RKO (cell line): ENCODE measurements at regions not wholly inside any gene's neighbourhood (a gene's known extent, or its start where the extent isn't known, plus 50 kb on each side); places are given as distances from the start of the nearest gene placed in this dataset.
A peak's percentile ranks its signal among the peaks of the same experiment; 100 is the strongest.
"Not testable (repeated sequence)": the region's sequence is repeated elsewhere in the genome, so short reads cannot be mapped to it uniquely, and the experiment has no call there.

Experiments
- DNase-seq: peaks from one replicate; pipeline ENCODE4 v3.0.0-alpha.2; 2016; ENCODE audit warnings: low spot score

- DNase-seq: no peak
Observed at GRCh38 chr6:139711804-139712585, 337.5 kb upstream of the CITED2 start.

DNA sequence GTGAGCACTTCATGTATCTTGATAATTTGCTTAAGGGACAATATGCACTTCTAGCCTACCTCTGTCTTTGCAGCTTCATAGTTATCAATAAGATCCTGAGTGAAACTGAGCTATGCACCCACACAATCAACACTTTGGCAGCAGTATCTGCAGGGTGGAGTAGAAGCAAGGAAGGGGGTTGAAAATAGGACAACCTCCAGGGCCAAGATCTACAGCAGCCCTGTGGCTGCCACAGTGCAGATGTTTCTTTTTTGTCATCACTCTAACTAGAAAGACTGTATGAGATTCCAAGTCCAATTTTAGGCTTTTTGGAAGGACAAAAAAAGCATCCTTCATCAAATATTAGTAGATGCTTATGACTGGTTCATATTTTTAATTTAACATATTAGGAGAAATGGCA lies 336.1 kb upstream of the CITED2 start:
- DNase-seq: no peak

GRCh38 chr6:139708337-139709199 lies 334.1 kb upstream of the CITED2 start:
- DNase-seq: peak; percentile 6

GRCh38 chr6:139706912-139707311 lies 332.5 kb upstream of the CITED2 start:
- no peak for DNase-seq

GRCh38 chr6:139705284-139705683 lies 330.8 kb upstream of the CITED2 start:
- no peak for DNase-seq

DNA sequence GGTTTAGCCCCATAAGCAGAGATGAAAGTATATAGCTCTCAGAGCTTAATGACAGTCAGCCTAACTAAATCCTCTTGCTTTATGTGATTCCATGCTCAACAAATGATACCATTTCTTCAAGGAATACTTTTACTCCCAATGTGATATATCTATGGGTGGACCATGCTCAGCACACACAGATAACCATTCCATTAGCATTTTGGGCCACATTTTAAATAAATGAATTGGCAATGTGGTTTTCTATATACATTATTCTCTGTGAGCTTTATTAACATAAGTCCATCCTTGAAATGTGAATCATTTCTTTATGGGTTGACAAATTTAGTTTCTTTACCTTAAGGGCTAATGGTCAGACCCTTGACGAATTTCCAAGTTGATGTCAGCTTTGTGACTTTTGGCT lies 329.3 kb upstream of the CITED2 start:
- no peak for DNase-seq

- DNase-seq: no peak
Observed at GRCh38 chr6:139702706-139703105, 328.3 kb upstream of the CITED2 start.

DNA sequence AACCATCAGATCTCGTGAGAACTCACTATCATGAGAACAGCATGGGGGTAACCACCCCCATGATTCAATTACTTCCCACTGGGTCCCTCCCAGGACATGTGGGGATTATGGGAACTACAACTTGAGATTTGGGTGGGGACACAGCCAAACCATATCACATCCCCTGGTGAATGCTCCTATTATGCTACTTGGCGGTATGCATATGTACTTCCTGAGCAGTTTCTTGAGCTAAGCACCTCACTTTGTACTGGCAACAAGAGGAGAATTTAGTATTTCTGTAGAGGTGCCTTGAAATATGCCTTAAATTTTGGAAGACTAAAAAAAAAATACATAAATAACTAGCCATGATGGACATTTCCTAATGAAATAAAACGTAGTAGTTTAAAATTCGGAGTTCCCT lies 327.2 kb upstream of the CITED2 start:
- DNase-seq: no peak

- no peak for DNase-seq
Observed at GRCh38 chr6:139701003-139701402, 326.6 kb upstream of the CITED2 start.

- no peak for DNase-seq
Observed at GRCh38 chr6:139699911-139700310, 325.5 kb upstream of the CITED2 start.

- DNase-seq: no peak
Observed at GRCh38 chr6:139699335-139699734, 324.9 kb upstream of the CITED2 start.

DNA sequence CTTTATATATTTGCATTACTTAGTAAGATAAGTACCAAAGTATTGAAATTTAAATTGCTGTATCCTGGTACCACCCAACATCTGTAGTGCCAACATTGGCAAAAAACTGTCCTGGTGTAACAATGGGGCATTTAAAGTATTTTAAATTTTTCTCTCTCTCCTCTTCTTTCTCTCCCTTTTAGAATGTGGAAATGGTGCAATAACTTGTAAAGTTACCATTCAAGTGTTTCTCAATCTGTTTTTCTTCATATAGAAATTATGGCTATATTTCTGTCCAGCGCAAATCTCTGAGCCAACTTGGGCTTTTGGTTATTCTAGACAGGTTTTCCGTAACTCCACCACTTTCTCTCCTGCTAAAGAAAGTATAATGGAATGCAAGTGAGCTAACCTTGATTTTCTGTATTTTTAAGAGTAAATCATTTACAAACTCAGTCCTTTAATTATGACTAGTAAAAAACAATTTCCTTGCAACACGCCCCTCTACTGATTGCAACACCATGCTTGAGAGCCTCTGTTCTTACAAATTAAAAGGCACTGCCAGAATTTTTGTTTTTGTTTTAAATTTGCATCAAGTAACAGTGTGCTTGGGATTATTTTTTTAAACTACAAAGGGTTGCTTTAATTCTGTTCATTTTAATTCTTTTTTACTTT lies 324.2 kb upstream of the CITED2 start:
- DNase-seq: no peak

DNA sequence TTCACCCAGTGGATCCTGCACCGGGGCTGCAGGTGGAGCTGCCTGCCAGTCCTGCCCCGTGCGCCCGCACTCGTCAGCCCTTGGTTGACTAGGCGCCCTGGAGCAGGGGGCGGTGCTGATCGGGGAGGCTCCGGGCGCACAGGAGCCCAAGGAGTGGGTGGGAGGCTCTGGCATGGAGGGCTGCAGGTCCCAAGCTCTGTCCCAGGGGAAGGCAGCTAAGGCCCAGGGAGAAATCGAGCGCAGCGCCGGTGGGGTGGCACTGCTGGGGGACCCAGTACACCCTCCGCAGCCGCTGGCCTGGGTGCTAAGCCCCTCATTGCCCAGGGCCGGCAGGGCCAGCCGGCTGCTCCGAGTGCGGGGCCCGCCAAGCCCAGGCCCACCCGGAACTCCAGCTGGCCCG lies 323.4 kb upstream of the CITED2 start:
- DNase-seq: not testable (repeated sequence)

- DNase-seq: not testable (repeated sequence)
Observed at GRCh38 chr6:139696991-139697390, 322.5 kb upstream of the CITED2 start.

DNA sequence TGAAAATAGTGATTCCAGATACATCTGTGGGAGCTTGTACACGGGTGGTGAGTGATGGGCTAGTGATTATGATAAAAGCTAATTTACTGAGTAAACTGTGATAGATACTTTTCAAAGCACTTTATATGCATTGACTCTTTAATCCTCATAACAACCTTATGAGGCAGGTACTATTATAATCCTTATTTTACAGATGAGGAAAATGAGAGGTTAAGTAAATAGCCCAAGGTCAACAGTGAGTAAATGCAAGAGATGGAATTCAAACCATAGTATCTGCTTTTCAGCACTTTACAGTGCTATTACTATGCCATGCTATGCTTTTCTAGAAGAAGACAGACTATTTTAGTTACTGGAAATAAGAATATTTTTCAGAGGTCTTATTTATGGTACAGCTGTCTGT lies 320.9 kb upstream of the CITED2 start:
- no peak for DNase-seq

- DNase-seq: no peak
Observed at GRCh38 chr6:139693735-139694134, 319.3 kb upstream of the CITED2 start.

- DNase-seq: no peak
Observed at GRCh38 chr6:139690007-139690406, 315.6 kb upstream of the CITED2 start.

GRCh38 chr6:139687055-139687454 lies 312.6 kb upstream of the CITED2 start:
- no peak for DNase-seq

DNA sequence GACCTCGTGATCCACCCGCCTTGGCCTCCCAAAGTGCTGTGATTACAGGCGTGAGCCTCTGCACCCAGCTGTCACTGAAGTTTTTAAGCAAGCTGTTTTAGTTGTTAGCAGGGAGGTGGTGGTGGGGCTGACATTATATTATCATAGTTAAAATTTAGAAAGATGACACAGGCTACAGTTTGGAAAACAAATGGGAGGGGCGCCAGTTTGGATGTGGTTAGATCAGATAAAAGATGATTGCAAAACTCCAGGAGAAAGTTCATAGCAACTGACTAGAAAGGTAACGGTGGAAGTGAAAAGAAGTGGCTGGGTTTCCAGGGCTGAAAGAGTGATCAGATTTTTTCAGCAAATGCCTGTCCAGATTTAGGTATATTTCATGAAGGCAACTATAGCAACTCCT lies 311.9 kb upstream of the CITED2 start:
- DNase-seq: no peak

GRCh38 chr6:139685009-139685408 lies 310.6 kb upstream of the CITED2 start:
- no peak for DNase-seq

GRCh38 chr6:139680819-139681218 lies 306.4 kb upstream of the CITED2 start:
- no peak for DNase-seq

DNA sequence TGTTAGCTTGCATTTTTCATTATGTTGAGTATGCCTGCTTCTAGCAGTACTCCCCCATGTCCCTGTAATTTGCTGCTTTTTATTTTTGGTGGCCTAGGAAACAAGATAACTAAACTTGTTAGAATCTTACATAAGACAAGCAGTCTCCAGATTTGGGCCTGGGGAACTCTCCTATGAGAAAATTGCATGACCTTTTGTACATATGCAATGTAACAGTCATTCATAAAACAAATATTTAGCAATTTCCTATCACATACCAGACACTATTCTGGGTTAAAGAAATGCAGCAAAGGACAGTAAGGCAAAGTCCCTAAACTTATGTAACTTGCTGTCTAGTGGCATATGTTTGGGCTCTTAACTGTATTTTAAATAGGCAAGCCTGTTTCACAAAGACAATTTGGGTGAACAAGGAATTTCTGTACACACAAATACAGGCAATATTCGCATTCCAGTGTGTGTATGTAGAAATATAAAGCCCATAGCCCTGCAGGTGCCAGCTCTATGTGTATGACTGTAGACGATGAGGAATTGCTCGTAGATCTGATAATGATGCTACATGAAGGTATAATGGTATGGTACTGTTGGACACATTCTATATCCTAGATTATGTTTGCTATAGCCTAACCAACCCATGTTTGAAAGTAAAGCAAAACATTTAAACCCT lies 305.2 kb upstream of the CITED2 start:
- no peak for DNase-seq
